ENCODE measurements at regions not wholly inside any gene's neighbourhood (a gene's known extent, or its start where the extent isn't known, plus 50 kb on each side); places are given as distances from the start of the nearest gene placed in this dataset.

GRCh38 chr4:144423930-144424329, 222.0 kb upstream of the HHIP start:
- TF ChIP-seq, protein P1, sequence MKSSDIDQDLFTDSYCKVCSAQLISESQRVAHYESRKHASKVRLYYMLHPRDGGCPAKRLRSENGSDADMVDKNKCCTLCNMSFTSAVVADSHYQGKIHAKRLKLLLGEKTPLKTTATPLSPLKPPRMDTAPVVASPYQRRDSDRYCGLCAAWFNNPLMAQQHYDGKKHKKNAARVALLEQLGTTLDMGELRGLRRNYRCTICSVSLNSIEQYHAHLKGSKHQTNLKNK (CRISPR knock-in tag; IDR thresholded peaks at IDR 0.05), result no peak
- no peak for TF ChIP-seq MAX (CRISPR knock-in tag; IDR thresholded peaks at IDR 0.05)
- TF ChIP-seq CTCF (IDR thresholded peaks at IDR 0.05), result no peak
- TF ChIP-seq FOXK1 (CRISPR knock-in tag; IDR thresholded peaks at IDR 0.05), result no peak

All from WTC11 (cell line).